ENCODE measurements at regions not wholly inside any gene's neighbourhood (a gene's known extent, or its start where the extent isn't known, plus 50 kb on each side); places are given as distances from the start of the nearest gene placed in this dataset.

DNA sequence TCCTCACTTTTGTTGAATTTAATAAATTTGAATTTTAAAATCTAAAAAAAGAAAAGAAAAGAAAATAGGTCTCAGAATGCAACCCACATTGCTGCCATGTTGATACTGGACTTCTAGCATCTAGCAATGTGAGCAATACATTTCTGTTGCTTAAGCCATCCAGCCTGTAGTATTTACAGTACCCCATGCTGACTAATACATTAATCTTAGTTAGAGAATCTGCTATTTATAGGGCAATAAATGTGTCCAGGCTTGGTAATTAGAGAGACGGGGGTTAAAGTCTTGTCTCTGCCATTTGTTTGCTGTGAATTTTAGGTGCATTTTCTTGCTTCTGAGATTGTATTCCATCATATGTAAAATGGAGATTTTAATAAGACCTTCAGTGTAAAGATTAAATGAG is 471.3 kb downstream of the DHX35 start:
- no peak for DNase-seq (ENCODE audit: low read depth in 1 of 2, low spot score in 2 of 2)
- no peaks in the 10 kb centered on the region for H3K36me3 ChIP-seq (ENCODE audit: control insufficient read depth in 2 of 4, insufficient read depth in 4 of 4, low read length in 3 of 4)
- no peak overlapping the region for H3K4me3 ChIP-seq (ENCODE audit: extremely low read depth in 1 of 4, insufficient read depth in 2 of 4, low read depth in 3 of 4, low read length in 4 of 4)
- no peak overlapping the region for H3K23ac ChIP-seq (ENCODE audit: insufficient read length)
- ChIA-PET CTCF (ENCODE audit: partially characterized antibody) (no interaction called here), POLR2A (ENCODE audit: partially characterized antibody) (interaction anchor here (0.5 kb wide), 1 partner anchor 1837 kb away, joined by 4 read pairs; no protein-coding TSS in a partner anchor)
- H3K79me1 ChIP-seq (ENCODE audit: low read depth, low read length): no peaks in the 10 kb centered on the region
- H2AFZ ChIP-seq (ENCODE audit: low read length): no peak overlapping the region
- no peak overlapping the region for H4K5ac ChIP-seq (ENCODE audit: insufficient read length, low read depth, low read length)
- H3K27me3 ChIP-seq (replicated peaks in 1 of 4; ENCODE audit: control insufficient read depth in 3 of 4, extremely low read depth in 1 of 4, insufficient read depth in 3 of 4, low read length in 3 of 4): no peaks in the 10 kb centered on the region
- no peak overlapping the region for H3K14ac ChIP-seq (ENCODE audit: insufficient read length)
- no peak overlapping the region for H3K4ac ChIP-seq (replicated peaks; ENCODE audit: insufficient read length, low read depth, low read length)
- no peak overlapping the region for H2BK120ac ChIP-seq (replicated peaks; ENCODE audit: low read depth, low read length)
- H2BK15ac ChIP-seq (ENCODE audit: low read length): no peak overlapping the region
- WGBS, 2 experiments (ENCODE audit: extremely low coverage in 1 of 2, insufficient coverage in 1 of 2, insufficient read length in 1 of 2, insufficient replicate concordance in 2 of 2, low coverage in 1 of 2, low lambda C conversion rate in 2 of 2, missing lambda C conversion rate in 1 of 2): 87% methylated on average over 1 of the region's 1 CpG; no CpG with 5 or more reads in 1 of the 2 experiments
- H2BK12ac ChIP-seq (ENCODE audit: low read depth, low read length): no peak overlapping the region
- no peak overlapping the region for H3K18ac ChIP-seq (ENCODE audit: extremely low read depth, low read length)
- no peak overlapping the region for H4K91ac ChIP-seq (replicated peaks; ENCODE audit: insufficient read length, low read length)
- H3K4me2 ChIP-seq (ENCODE audit: insufficient read depth in 1 of 2, low read depth in 2 of 2, low read length in 2 of 2): no peak overlapping the region
- no peak overlapping the region for H3K27ac ChIP-seq (ENCODE audit: low read depth, low read length)
- no peak overlapping the region for H2BK20ac ChIP-seq (ENCODE audit: low read length)
- H2AK5ac ChIP-seq (ENCODE audit: low read depth, low read length): no peak overlapping the region
- H3K9me3 ChIP-seq (ENCODE audit: insufficient read depth in 2 of 2, low read depth in 1 of 2, low read length in 1 of 2): no peaks in the 10 kb centered on the region
- FAIRE-seq: no peak
- no peaks in the 10 kb centered on the region for H3K79me2 ChIP-seq (ENCODE audit: control insufficient read depth in 1 of 2, insufficient read depth in 2 of 2, low read length in 2 of 2)
- H3K4me1 ChIP-seq (replicated peaks in 1 of 4; ENCODE audit: control insufficient read depth in 3 of 4, insufficient read depth in 4 of 4, low read length in 3 of 4): no peaks in the 10 kb centered on the region
- no peak overlapping the region for H3K56ac ChIP-seq (replicated peaks; ENCODE audit: insufficient read length, low read depth, low read length)
- H3K23me2 ChIP-seq (ENCODE audit: low read depth, low read length): no peaks in the 10 kb centered on the region
- H4K20me1 ChIP-seq (replicated peaks in 1 of 2; ENCODE audit: control insufficient read depth in 1 of 2, insufficient read depth in 2 of 2, low read length in 2 of 2): peaks cover 0 to 1% of the 10 kb centered on the region in 2 experiments
- no peak for TF ChIP-seq BCL11A (IDR thresholded peaks at IDR 0.05; ENCODE audit: low read depth in 2 of 2, low read length in 2 of 2)
- no peak for TF ChIP-seq PHF8 (conservative IDR thresholded peaks at IDR 0.05; ENCODE audit: low read depth, low read length)
- TF ChIP-seq EZH2 (IDR thresholded peaks at IDR 0.05; ENCODE audit: low read depth, low read length, severe bottlenecking): no peak
- no peak for TF ChIP-seq CTBP2 (IDR thresholded peaks at IDR 0.05; ENCODE audit: borderline replicate concordance, insufficient read depth, insufficient read length, low read length)
- TF ChIP-seq KDM5A (IDR thresholded peaks at IDR 0.05; ENCODE audit: low read length): no peak
- no peak for TF ChIP-seq YY1 (IDR thresholded peaks at IDR 0.05; ENCODE audit: low read depth, low read length)
- no peak overlapping the region for H3K9ac ChIP-seq (replicated peaks in 1 of 4; ENCODE audit: extremely low read depth in 1 of 4, low read depth in 3 of 4, low read length in 3 of 4)
- H2BK5ac ChIP-seq (ENCODE audit: low read depth, low read length): no peak overlapping the region
- H4K8ac ChIP-seq (ENCODE audit: extremely low read depth, insufficient read depth, low read length): no peak overlapping the region
